ENCODE measurements at regions not wholly inside any gene's neighbourhood (a gene's known extent, or its start where the extent isn't known, plus 50 kb on each side); places are given as distances from the start of the nearest gene placed in this dataset.

DNA sequence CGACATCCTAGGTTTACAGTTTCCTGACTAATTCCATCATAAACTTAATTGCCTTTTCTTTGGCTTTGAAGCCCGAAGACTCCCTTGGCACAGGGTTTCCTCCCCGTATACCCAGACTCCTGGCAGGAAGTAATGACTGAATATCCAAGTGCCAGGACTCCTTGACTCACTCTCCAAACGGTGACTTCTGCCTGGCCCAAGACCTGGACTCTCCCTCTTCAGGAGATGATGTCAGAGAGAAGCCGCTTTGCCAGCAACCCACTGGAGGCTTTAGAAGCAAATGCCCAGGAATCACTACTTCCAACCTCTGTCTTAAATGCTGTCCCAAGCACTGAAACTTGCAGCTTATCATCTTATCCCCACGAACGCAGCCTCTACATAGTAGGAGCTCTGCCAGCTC is 146.5 kb downstream of the RGS9 start:
- TF ChIP-seq YY1 (IDR thresholded peaks at IDR 0.05; ENCODE audit: insufficient read depth, insufficient read length) (no peak), ZNF274 (IDR thresholded peaks at IDR 0.05; ENCODE audit: low read depth, low read length) (no peak)
